HEK293 (cell line): ENCODE measurements at regions not wholly inside any gene's neighbourhood (a gene's known extent, or its start where the extent isn't known, plus 50 kb on each side); places are given as distances from the start of the nearest gene placed in this dataset.

ENCODE experiments used
- ZNF155 ChIP-seq: fragments of 450-650 bp; formaldehyde crosslinking; IDR thresholded peaks from 2 replicates; pipeline ENCODE4 v1.5.1; 2016; ENCODE audit warnings: missing biosample characterization, missing genetic modification characterization
- ZNF175 ChIP-seq: fragments of 450-650 bp; formaldehyde crosslinking; IDR thresholded peaks from 2 replicates; pipeline ENCODE4 v1.5.1; 2016; ENCODE audit warnings: missing biosample characterization, missing genetic modification characterization
- ZNF274 ChIP-seq, 2 experiments: fragments of 200-500 bp in 1 of 2; fragments of 450-650 bp in 1 of 2; sonication (Bioruptor generic) in 1 of 2; formaldehyde crosslinking in 1 of 2; IDR thresholded peaks; 2 replicates each; pipeline versions ENCODE4 v1.5.1 to v1.6.1; 2014 to 2016; ENCODE audit warnings: borderline replicate concordance in 1 of 2, inconsistent platforms in 1 of 2, low read length in 1 of 2, missing biosample characterization in 1 of 2, missing genetic modification characterization in 1 of 2
- ZNF324 ChIP-seq: fragments of 450-650 bp; formaldehyde crosslinking; IDR thresholded peaks from 2 replicates; pipeline ENCODE4 v1.5.1; 2016; ENCODE audit warnings: missing biosample characterization, missing genetic modification characterization
- ZNF549 ChIP-seq: fragments of 450-650 bp; IDR thresholded peaks from 2 replicates; pipeline ENCODE4 v1.5.1; 2018; ENCODE audit warnings: missing biosample characterization, missing genetic modification characterization, mild to moderate bottlenecking, inconsistent platforms, moderate library complexity
- ZNF558 ChIP-seq: fragments of 450-650 bp; formaldehyde crosslinking; IDR thresholded peaks from 2 replicates; pipeline ENCODE4 v1.5.1; 2016; ENCODE audit warnings: missing biosample characterization, missing genetic modification characterization
- ZNF768 ChIP-seq: fragments of 450-650 bp; formaldehyde crosslinking; IDR thresholded peaks from 2 replicates; pipeline ENCODE4 v1.5.1; 2018; ENCODE audit warnings: missing biosample characterization, mild to moderate bottlenecking, missing genetic modification characterization
- TF ChIP-seq, protein P1 (sequence below): fragments of 450-650 bp; formaldehyde crosslinking; IDR thresholded peaks from 2 replicates; pipeline ENCODE4 v1.5.1; 2016; ENCODE audit warnings: missing biosample characterization, missing genetic modification characterization
- TF ChIP-seq, protein P2 (sequence below): fragments of 450-650 bp; formaldehyde crosslinking; IDR thresholded peaks from 2 replicates; pipeline ENCODE4 v1.5.1; 2016; ENCODE audit warnings: missing biosample characterization, missing genetic modification characterization
- TF ChIP-seq, protein P3 (sequence below): fragments of 450-650 bp; formaldehyde crosslinking; IDR thresholded peaks from 2 replicates; pipeline ENCODE4 v1.5.1; 2017; ENCODE audit warnings: missing biosample characterization, mild to moderate bottlenecking, missing genetic modification characterization, moderate library complexity

DNA sequence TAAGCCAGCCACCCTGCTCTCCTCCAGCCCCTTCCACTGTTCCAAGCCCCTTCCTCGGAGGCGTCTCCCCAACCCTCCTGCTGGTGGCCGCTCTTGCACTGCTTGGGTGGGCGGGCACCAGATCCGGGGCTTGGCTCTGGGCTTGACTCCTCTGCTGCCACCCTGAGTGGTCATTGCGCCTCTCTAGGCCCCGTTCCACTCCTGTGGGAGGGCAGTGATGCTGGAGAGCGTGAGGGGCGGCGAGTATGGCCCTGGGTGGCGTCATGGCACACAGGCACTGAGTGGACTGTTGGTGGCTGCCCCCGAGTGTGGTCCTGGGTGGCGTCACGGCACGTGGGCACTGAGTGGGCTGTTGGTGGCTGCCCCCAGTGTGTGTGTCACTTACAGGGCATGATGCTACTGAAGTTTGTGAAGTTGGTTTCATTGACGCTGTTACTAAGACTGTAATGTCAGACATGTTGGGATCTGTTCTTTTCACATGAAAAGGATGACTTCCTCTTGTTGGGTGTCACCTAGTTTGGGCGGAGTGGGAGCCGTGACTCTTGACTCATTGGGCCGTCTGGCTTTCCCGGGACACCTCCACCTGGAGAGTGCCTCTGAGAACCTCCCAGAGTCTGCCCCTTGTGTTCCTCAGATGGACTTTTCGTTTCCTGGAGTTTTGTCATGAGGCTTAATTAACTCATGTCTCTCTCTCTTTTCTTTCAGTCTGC, 55.9 kb upstream of the HGFAC start:
- TF ChIP-seq ZNF324 (tag by site-specific recombination) (no peak), ZNF175 (tag by site-specific recombination) (no peak), ZNF274 (IDR thresholded peaks at IDR 0.05; ENCODE audit: low read length) (no peak), ZNF274 (tag by site-specific recombination; IDR thresholded peaks at IDR 0.05; ENCODE audit: borderline replicate concordance) (no peak), ZNF558 (tag by site-specific recombination) (no peak), ZNF768 (tag by site-specific recombination) (no peak), ZNF549 (no peak), ZNF155 (tag by site-specific recombination) (no peak)
- TF ChIP-seq, protein P1, sequence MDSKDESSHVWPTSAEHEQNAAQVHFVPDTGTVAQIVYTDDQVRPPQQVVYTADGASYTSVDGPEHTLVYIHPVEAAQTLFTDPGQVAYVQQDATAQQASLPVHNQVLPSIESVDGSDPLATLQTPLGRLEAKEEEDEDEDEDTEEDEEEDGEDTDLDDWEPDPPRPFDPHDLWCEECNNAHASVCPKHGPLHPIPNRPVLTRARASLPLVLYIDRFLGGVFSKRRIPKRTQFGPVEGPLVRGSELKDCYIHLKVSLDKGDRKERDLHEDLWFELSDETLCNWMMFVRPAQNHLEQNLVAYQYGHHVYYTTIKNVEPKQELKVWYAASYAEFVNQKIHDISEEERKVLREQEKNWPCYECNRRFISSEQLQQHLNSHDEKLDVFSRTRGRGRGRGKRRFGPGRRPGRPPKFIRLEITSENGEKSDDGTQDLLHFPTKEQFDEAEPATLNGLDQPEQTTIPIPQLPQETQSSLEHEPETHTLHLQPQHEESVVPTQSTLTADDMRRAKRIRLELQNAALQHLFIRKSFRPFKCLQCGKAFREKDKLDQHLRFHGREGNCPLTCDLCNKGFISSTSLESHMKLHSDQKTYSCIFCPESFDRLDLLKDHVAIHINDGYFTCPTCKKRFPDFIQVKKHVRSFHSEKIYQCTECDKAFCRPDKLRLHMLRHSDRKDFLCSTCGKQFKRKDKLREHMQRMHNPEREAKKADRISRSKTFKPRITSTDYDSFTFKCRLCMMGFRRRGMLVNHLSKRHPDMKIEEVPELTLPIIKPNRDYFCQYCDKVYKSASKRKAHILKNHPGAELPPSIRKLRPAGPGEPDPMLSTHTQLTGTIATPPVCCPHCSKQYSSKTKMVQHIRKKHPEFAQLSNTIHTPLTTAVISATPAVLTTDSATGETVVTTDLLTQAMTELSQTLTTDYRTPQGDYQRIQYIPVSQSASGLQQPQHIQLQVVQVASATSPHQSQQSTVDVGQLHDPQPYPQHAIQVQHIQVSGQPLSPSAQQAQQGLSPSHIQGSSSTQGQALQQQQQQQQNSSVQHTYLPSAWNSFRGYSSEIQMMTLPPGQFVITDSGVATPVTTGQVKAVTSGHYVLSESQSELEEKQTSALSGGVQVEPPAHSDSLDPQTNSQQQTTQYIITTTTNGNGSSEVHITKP = no peak
- TF ChIP-seq, protein P2, sequence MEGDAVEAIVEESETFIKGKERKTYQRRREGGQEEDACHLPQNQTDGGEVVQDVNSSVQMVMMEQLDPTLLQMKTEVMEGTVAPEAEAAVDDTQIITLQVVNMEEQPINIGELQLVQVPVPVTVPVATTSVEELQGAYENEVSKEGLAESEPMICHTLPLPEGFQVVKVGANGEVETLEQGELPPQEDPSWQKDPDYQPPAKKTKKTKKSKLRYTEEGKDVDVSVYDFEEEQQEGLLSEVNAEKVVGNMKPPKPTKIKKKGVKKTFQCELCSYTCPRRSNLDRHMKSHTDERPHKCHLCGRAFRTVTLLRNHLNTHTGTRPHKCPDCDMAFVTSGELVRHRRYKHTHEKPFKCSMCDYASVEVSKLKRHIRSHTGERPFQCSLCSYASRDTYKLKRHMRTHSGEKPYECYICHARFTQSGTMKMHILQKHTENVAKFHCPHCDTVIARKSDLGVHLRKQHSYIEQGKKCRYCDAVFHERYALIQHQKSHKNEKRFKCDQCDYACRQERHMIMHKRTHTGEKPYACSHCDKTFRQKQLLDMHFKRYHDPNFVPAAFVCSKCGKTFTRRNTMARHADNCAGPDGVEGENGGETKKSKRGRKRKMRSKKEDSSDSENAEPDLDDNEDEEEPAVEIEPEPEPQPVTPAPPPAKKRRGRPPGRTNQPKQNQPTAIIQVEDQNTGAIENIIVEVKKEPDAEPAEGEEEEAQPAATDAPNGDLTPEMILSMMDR (tag by site-specific recombination) = no peak
- TF ChIP-seq, protein P3, sequence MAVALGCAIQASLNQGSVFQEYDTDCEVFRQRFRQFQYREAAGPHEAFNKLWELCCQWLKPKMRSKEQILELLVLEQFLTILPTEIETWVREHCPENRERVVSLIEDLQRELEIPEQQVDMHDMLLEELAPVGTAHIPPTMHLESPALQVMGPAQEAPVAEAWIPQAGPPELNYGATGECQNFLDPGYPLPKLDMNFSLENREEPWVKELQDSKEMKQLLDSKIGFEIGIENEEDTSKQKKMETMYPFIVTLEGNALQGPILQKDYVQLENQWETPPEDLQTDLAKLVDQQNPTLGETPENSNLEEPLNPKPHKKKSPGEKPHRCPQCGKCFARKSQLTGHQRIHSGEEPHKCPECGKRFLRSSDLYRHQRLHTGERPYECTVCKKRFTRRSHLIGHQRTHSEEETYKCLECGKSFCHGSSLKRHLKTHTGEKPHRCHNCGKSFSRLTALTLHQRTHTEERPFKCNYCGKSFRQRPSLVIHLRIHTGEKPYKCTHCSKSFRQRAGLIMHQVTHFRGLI = no peak
